ENCODE measurements at regions not wholly inside any gene's neighbourhood (a gene's known extent, or its start where the extent isn't known, plus 50 kb on each side); places are given as distances from the start of the nearest gene placed in this dataset.

DNA sequence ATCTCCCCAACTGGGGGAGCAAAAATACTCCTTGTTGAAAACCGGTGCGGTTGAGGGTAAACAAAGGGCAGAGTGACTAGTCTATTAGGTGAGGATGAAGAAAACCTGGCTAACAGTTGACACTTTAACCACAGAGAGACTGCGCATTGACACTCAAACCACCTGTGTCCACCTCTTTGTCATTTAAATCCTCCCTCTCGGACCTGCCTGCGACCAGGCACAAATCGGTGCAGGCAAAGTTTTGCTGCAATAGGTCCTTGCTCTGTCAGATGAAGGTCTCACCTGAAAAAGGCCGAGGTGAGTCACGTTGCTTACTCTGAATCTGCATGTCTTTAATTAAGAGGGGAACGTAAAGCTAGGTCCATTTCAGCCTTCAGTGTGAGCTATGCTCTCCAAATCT lies 494.1 kb upstream of the DPPA4 start:
- 70% methylated on average over 3 of the region's 9 CpGs for WGBS (ENCODE audit: insufficient coverage)
- POLR2A ChIA-PET = no interaction called here
- no peak overlapping the region for H3K4me3 Mint-ChIP-seq
- Histone ChIP-seq H3K36me3 (ENCODE audit: control insufficient read depth in 2 of 2, extremely low read depth in 1 of 2, insufficient read depth in 1 of 2, low read length in 1 of 2) (no peaks in the 10 kb centered on the region), H3K27ac (ENCODE audit: low read length) (no peak overlapping the region), H3K4me1 (ENCODE audit: control insufficient read depth in 1 of 2, extremely low read depth in 1 of 2, insufficient read depth in 2 of 2, low read length in 2 of 2) (no peaks in the 10 kb centered on the region), H3K9me3 (no peaks in the 10 kb centered on the region), H3K4me3 (ENCODE audit: control insufficient read depth in 1 of 2, extremely low read depth in 1 of 2, low read length in 1 of 2) (no peak overlapping the region), H3K27me3 (replicated peaks in 1 of 2; ENCODE audit: control insufficient read depth in 2 of 2, extremely low read depth in 1 of 2, insufficient read depth in 2 of 2, low read length in 1 of 2) (no peaks in the 10 kb centered on the region)
- CTCF ChIA-PET = no interaction called here
- no peak for ATAC-seq (replicated peaks in 1 of 4)
- peaks cover 0 to 2% (median 0%) of the 10 kb centered on the region in 3 donors for H3K4me1 Mint-ChIP-seq
- no peak for DNase-seq
- no peaks in the 10 kb centered on the region for H3K9me3 Mint-ChIP-seq
- H3K36me3 Mint-ChIP-seq = no peaks in the 10 kb centered on the region
- no peaks in the 10 kb centered on the region for H3K27me3 Mint-ChIP-seq
- H3K27ac Mint-ChIP-seq = no peak overlapping the region

GRCh38 chr3:109835958-109836357 lies 498.6 kb upstream of the DPPA4 start:
- Histone ChIP-seq H3K9me3 (no peaks in the 10 kb centered on the region), H3K4me1 (ENCODE audit: control insufficient read depth in 1 of 2, extremely low read depth in 1 of 2, insufficient read depth in 2 of 2, low read length in 2 of 2) (no peaks in the 10 kb centered on the region), H3K27me3 (replicated peaks in 1 of 2; ENCODE audit: control insufficient read depth in 2 of 2, extremely low read depth in 1 of 2, insufficient read depth in 2 of 2, low read length in 1 of 2) (no peaks in the 10 kb centered on the region), H3K27ac (ENCODE audit: low read length) (no peak overlapping the region), H3K36me3 (ENCODE audit: control insufficient read depth in 2 of 2, extremely low read depth in 1 of 2, insufficient read depth in 1 of 2, low read length in 1 of 2) (no peaks in the 10 kb centered on the region), H3K4me3 (ENCODE audit: control insufficient read depth in 1 of 2, extremely low read depth in 1 of 2, low read length in 1 of 2) (no peak overlapping the region)
- Mint-ChIP-seq H3K4me1 (no peaks in the 10 kb centered on the region), H3K27ac (peak overlapping the region in 1 of 2 donors; percentile 53), H3K4me3 (no peak overlapping the region), H3K9me3 (no peaks in the 10 kb centered on the region), H3K36me3 (peaks cover 2% of the 10 kb centered on the region), H3K27me3 (no peaks in the 10 kb centered on the region)
- ChIA-PET POLR2A (interaction anchor here in 1 of 2 donors (0.6 kb wide), 1 partner anchor 840 kb away, joined by 4 read pairs; no protein-coding TSS in a partner anchor), CTCF (no interaction called here)
- DNase-seq (no peak), ATAC-seq (replicated peaks in 1 of 4) (no peak)
- WGBS (ENCODE audit: insufficient coverage) = no CpG with 5 or more reads among the region's 1 CpG

- POLR2A ChIA-PET = no interaction called here
- H3K9me3 ChIP-seq = peaks cover 2% of the 10 kb centered on the region
- no peaks in the 10 kb centered on the region for H3K4me1 ChIP-seq (ENCODE audit: control insufficient read depth in 1 of 2, extremely low read depth in 1 of 2, insufficient read depth in 2 of 2, low read length in 2 of 2)
- Mint-ChIP-seq H3K9me3 (peaks cover 14 to 29% (median 29%) of the 10 kb centered on the region in 3 donors), H3K27ac (peak overlapping the region; percentile 17 to 77), H3K27me3 (no peaks in the 10 kb centered on the region), H3K36me3 (peaks cover 20% of the 10 kb centered on the region), H3K4me3 (peak overlapping the region in 2 of 3 donors; percentile 3 to 72), H3K4me1 (peaks cover 0 to 18% (median 12%) of the 10 kb centered on the region in 3 donors)
- CTCF ChIA-PET = interaction anchor here in 1 of 2 donors (0.5 to 1.5 kb wide), 3 partner anchors 47 to 760 kb away, joined by 3 to 4 read pairs (median 3); no protein-coding TSS in a partner anchor
- H3K27me3 ChIP-seq (replicated peaks in 1 of 2; ENCODE audit: control insufficient read depth in 2 of 2, extremely low read depth in 1 of 2, insufficient read depth in 2 of 2, low read length in 1 of 2) = no peaks in the 10 kb centered on the region
- no peak overlapping the region for H3K27ac ChIP-seq (ENCODE audit: low read length)
- no peak for DNase-seq
- WGBS (ENCODE audit: insufficient coverage) = no CpG with 5 or more reads among the region's 1 CpG
- ATAC-seq (replicated peaks in 1 of 4) = no peak
- no peaks in the 10 kb centered on the region for H3K36me3 ChIP-seq (ENCODE audit: control insufficient read depth in 2 of 2, extremely low read depth in 1 of 2, insufficient read depth in 1 of 2, low read length in 1 of 2)
- H3K4me3 ChIP-seq (ENCODE audit: control insufficient read depth in 1 of 2, extremely low read depth in 1 of 2, low read length in 1 of 2) = no peak overlapping the region
Measured at GRCh38 chr3:109851854-109852253, 514.5 kb upstream of the DPPA4 start.

DNA sequence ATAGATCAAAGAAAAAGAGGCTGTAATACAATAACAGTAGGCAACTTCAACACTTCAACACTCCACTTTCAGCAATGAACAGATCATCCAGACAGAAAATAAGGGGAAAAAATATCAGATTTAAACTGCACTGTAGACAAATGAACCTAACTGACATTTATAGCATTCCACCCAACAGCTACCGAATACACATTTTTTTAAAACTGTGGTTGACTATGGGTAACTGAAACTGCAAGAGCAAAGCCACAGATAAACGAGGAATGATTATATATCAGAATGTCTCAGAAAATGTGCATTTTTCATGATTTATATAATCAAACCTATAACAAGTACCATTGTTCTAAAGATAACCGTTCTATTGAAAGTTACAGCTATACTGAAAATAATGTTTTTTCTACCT lies 514.9 kb upstream of the DPPA4 start:
- CTCF ChIA-PET = interaction anchor here in 1 of 2 donors (0.5 to 1.5 kb wide), 3 partner anchors 47 to 760 kb away, joined by 3 to 4 read pairs (median 3); no protein-coding TSS in a partner anchor
- WGBS (ENCODE audit: insufficient coverage) = no CpG with 5 or more reads among the region's 3 CpGs
- Histone ChIP-seq H3K4me1 (ENCODE audit: control insufficient read depth in 1 of 2, extremely low read depth in 1 of 2, insufficient read depth in 2 of 2, low read length in 2 of 2) (no peaks in the 10 kb centered on the region), H3K9me3 (peaks cover 2% of the 10 kb centered on the region), H3K4me3 (ENCODE audit: control insufficient read depth in 1 of 2, extremely low read depth in 1 of 2, low read length in 1 of 2) (no peak overlapping the region), H3K27ac (ENCODE audit: low read length) (no peak overlapping the region), H3K36me3 (ENCODE audit: control insufficient read depth in 2 of 2, extremely low read depth in 1 of 2, insufficient read depth in 1 of 2, low read length in 1 of 2) (no peaks in the 10 kb centered on the region), H3K27me3 (replicated peaks in 1 of 2; ENCODE audit: control insufficient read depth in 2 of 2, extremely low read depth in 1 of 2, insufficient read depth in 2 of 2, low read length in 1 of 2) (no peaks in the 10 kb centered on the region)
- no peak for DNase-seq
- Mint-ChIP-seq H3K27me3 (no peaks in the 10 kb centered on the region), H3K9me3 (peaks cover 14 to 29% (median 29%) of the 10 kb centered on the region in 3 donors), H3K4me1 (peaks cover 0 to 18% (median 12%) of the 10 kb centered on the region in 3 donors), H3K36me3 (peaks cover 19% of the 10 kb centered on the region), H3K27ac (peak overlapping the region; percentile 77 to 84), H3K4me3 (peak overlapping the region in 2 of 3 donors; percentile 32 to 72)
- POLR2A ChIA-PET = no interaction called here
- ATAC-seq (replicated peaks in 1 of 4) = no peak

- Histone ChIP-seq H3K36me3 (ENCODE audit: control insufficient read depth in 2 of 2, extremely low read depth in 1 of 2, insufficient read depth in 1 of 2, low read length in 1 of 2) (no peaks in the 10 kb centered on the region), H3K4me3 (ENCODE audit: control insufficient read depth in 1 of 2, extremely low read depth in 1 of 2, low read length in 1 of 2) (no peak overlapping the region), H3K9me3 (peaks cover 2% of the 10 kb centered on the region), H3K27ac (ENCODE audit: low read length) (no peak overlapping the region), H3K4me1 (ENCODE audit: control insufficient read depth in 1 of 2, extremely low read depth in 1 of 2, insufficient read depth in 2 of 2, low read length in 2 of 2) (no peaks in the 10 kb centered on the region), H3K27me3 (replicated peaks in 1 of 2; ENCODE audit: control insufficient read depth in 2 of 2, extremely low read depth in 1 of 2, insufficient read depth in 2 of 2, low read length in 1 of 2) (no peaks in the 10 kb centered on the region)
- ChIA-PET CTCF (interaction anchor here in 1 of 2 donors (1.5 kb wide), 1 partner anchor 48 kb away, joined by 4 read pairs; no protein-coding TSS in a partner anchor), POLR2A (no interaction called here)
- ATAC-seq (replicated peaks in 1 of 4) (no peak), DNase-seq (no peak)
- Mint-ChIP-seq H3K4me3 (no peak overlapping the region), H3K27ac (peak overlapping the region in 1 of 2 donors; percentile 23), H3K27me3 (no peaks in the 10 kb centered on the region), H3K36me3 (peaks cover 17% of the 10 kb centered on the region), H3K9me3 (peaks cover 12 to 28% (median 26%) of the 10 kb centered on the region in 3 donors), H3K4me1 (peaks cover 0 to 18% (median 12%) of the 10 kb centered on the region in 3 donors)
- WGBS (ENCODE audit: insufficient coverage) = 100% methylated on average over 1 of the region's 2 CpGs
Measured at GRCh38 chr3:109853077-109853731, 515.9 kb upstream of the DPPA4 start.

DNA sequence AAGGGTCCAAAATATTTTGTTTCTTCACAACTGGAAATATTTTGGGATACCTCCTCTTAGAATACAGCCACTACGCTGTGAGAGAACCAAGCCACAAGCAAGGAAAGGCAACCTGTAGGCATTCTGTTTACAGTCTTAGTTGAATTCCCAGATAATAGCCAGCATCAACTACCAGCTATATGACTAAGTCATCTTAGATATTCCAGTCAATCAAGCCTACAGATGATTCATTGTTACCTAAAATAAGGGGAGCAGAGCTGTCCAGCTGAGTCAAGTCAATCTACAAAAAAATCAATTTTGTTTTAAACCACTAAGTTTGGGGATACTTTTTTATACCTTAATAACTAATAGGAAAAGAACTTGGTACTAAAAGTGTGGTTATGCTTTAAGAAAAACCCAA lies 526.4 kb upstream of the DPPA4 start:
- no peak overlapping the region for H3K27ac Mint-ChIP-seq
- no peaks in the 10 kb centered on the region for H3K4me1 Mint-ChIP-seq
- H3K27ac ChIP-seq (ENCODE audit: low read length) = no peak overlapping the region
- ChIA-PET CTCF (no interaction called here), POLR2A (no interaction called here)
- no peaks in the 10 kb centered on the region for H3K36me3 Mint-ChIP-seq
- no peaks in the 10 kb centered on the region for H3K9me3 ChIP-seq
- no peaks in the 10 kb centered on the region for H3K27me3 ChIP-seq (replicated peaks in 1 of 2; ENCODE audit: control insufficient read depth in 2 of 2, extremely low read depth in 1 of 2, insufficient read depth in 2 of 2, low read length in 1 of 2)
- no peak for DNase-seq
- no peak for ATAC-seq (replicated peaks in 1 of 4)
- WGBS (ENCODE audit: insufficient coverage) = 86% methylated on average over 1 of the region's 1 CpG
- H3K9me3 Mint-ChIP-seq = peaks cover 0 to 3% (median 2%) of the 10 kb centered on the region in 3 donors
- H3K4me3 Mint-ChIP-seq = no peak overlapping the region
- no peaks in the 10 kb centered on the region for H3K4me1 ChIP-seq (ENCODE audit: control insufficient read depth in 1 of 2, extremely low read depth in 1 of 2, insufficient read depth in 2 of 2, low read length in 2 of 2)
- no peaks in the 10 kb centered on the region for H3K36me3 ChIP-seq (ENCODE audit: control insufficient read depth in 2 of 2, extremely low read depth in 1 of 2, insufficient read depth in 1 of 2, low read length in 1 of 2)
- H3K27me3 Mint-ChIP-seq = no peaks in the 10 kb centered on the region
- no peak overlapping the region for H3K4me3 ChIP-seq (ENCODE audit: control insufficient read depth in 1 of 2, extremely low read depth in 1 of 2, low read length in 1 of 2)
